Endothelial cell (in vitro differentiated cells): ENCODE measurements at regions not wholly inside any gene's neighbourhood (a gene's known extent, or its start where the extent isn't known, plus 50 kb on each side); places are given as distances from the start of the nearest gene placed in this dataset.
"Not testable (repeated sequence)": the region's sequence is repeated elsewhere in the genome, so short reads cannot be mapped to it uniquely, and the experiment has no call there.

Experiments used
- DNase-seq: peaks from one replicate; pipeline ENCODE4 v3.0.0; 2021; ENCODE audit warnings: low spot score
- H3K27ac Mint-ChIP-seq: one replicate; pipeline ENCODE4 v1.8.0; 2021; ENCODE audit warnings: mixed read lengths, inconsistent platforms; ENCODE audit not compliant: unreplicated experiment
- H3K27me3 Mint-ChIP-seq: one replicate; pipeline ENCODE4 v1.8.0; 2021; ENCODE audit warnings: mild to moderate bottlenecking, moderate library complexity, mixed read lengths, inconsistent platforms; ENCODE audit not compliant: unreplicated experiment
- H3K36me3 Mint-ChIP-seq: one replicate; pipeline ENCODE4 v1.8.0; 2021; ENCODE audit warnings: mild to moderate bottlenecking, low read depth, mixed read lengths, inconsistent platforms; ENCODE audit not compliant: unreplicated experiment
- H3K4me1 Mint-ChIP-seq: one replicate; pipeline ENCODE4 v1.8.0; 2021; ENCODE audit warnings: mild to moderate bottlenecking, mixed read lengths, inconsistent platforms; ENCODE audit not compliant: unreplicated experiment
- H3K4me3 Mint-ChIP-seq: one replicate; pipeline ENCODE4 v1.8.0; 2021; ENCODE audit warnings: mild to moderate bottlenecking, mixed read lengths, inconsistent platforms; ENCODE audit not compliant: unreplicated experiment
- H3K9me3 Mint-ChIP-seq: one replicate; pipeline ENCODE4 v1.8.0; 2021; ENCODE audit warnings: mixed read lengths, inconsistent platforms; ENCODE audit not compliant: unreplicated experiment
- TF ChIP-seq, protein P1 (sequence below): fragments of 200-600 bp; sonication (generic); IDR thresholded peaks from one replicate; pipeline ENCODE4 v1.5.0; 2021; ENCODE audit warnings: antibody characterized with exemption; ENCODE audit not compliant: unreplicated experiment

GRCh38 chr10:29774475-29774874, 139.7 kb upstream of the SVIL start:
- H3K27ac Mint-ChIP-seq = no peak overlapping the region
- TF ChIP-seq, protein P1, sequence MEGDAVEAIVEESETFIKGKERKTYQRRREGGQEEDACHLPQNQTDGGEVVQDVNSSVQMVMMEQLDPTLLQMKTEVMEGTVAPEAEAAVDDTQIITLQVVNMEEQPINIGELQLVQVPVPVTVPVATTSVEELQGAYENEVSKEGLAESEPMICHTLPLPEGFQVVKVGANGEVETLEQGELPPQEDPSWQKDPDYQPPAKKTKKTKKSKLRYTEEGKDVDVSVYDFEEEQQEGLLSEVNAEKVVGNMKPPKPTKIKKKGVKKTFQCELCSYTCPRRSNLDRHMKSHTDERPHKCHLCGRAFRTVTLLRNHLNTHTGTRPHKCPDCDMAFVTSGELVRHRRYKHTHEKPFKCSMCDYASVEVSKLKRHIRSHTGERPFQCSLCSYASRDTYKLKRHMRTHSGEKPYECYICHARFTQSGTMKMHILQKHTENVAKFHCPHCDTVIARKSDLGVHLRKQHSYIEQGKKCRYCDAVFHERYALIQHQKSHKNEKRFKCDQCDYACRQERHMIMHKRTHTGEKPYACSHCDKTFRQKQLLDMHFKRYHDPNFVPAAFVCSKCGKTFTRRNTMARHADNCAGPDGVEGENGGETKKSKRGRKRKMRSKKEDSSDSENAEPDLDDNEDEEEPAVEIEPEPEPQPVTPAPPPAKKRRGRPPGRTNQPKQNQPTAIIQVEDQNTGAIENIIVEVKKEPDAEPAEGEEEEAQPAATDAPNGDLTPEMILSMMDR = no peak
- no peak overlapping the region for H3K4me3 Mint-ChIP-seq
- peaks cover 7% of the 10 kb centered on the region for H3K27me3 Mint-ChIP-seq
- H3K9me3 Mint-ChIP-seq = no peaks in the 10 kb centered on the region
- H3K4me1 Mint-ChIP-seq = no peaks in the 10 kb centered on the region
- H3K36me3 Mint-ChIP-seq = peaks cover 7% of the 10 kb centered on the region
- no peak for DNase-seq

GRCh38 chr10:29773675-29774091, 138.9 kb upstream of the SVIL start:
- peaks cover 7% of the 10 kb centered on the region for H3K36me3 Mint-ChIP-seq
- no peak overlapping the region for H3K27ac Mint-ChIP-seq
- no peak overlapping the region for H3K4me3 Mint-ChIP-seq
- DNase-seq = no peak
- H3K27me3 Mint-ChIP-seq = peaks cover 4% of the 10 kb centered on the region
- TF ChIP-seq, protein P1 = no peak
- no peaks in the 10 kb centered on the region for H3K4me1 Mint-ChIP-seq
- no peaks in the 10 kb centered on the region for H3K9me3 Mint-ChIP-seq

GRCh38 chr10:29772403-29772802, 137.6 kb upstream of the SVIL start:
- Mint-ChIP-seq H3K27me3 (peaks cover 4% of the 10 kb centered on the region), H3K27ac (no peak overlapping the region), H3K36me3 (peaks cover 4% of the 10 kb centered on the region), H3K4me3 (no peak overlapping the region), H3K9me3 (no peaks in the 10 kb centered on the region), H3K4me1 (no peaks in the 10 kb centered on the region)
- TF ChIP-seq, protein P1 = no peak
- no peak for DNase-seq

- H3K9me3 Mint-ChIP-seq = no peaks in the 10 kb centered on the region
- H3K27ac Mint-ChIP-seq = no peak overlapping the region
- TF ChIP-seq, protein P1 = no peak
- peaks cover 3% of the 10 kb centered on the region for H3K27me3 Mint-ChIP-seq
- no peaks in the 10 kb centered on the region for H3K4me1 Mint-ChIP-seq
- H3K36me3 Mint-ChIP-seq = peaks cover 4% of the 10 kb centered on the region
- DNase-seq = no peak
- H3K4me3 Mint-ChIP-seq = no peak overlapping the region
Observed at GRCh38 chr10:29771376-29771775, 136.6 kb upstream of the SVIL start.

DNA sequence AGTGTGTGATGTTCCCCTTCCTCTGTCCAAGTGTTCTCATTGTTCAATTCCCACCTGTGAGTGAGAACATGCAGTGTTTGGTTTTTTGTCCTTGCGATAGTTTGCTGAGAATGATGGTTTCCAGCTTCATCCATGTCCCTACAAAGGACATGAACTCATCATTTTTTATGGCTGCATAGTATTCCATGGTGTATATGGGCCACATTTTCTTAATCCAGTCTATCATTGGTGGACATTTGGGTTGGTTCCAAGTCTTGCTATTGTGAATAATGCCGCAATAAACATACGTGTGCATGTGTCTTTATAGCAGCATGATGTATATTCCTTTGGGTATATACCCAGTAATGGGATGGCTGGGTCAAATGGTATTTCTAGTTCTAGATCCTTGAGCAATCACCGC, 134.5 kb upstream of the SVIL start:
- H3K27ac Mint-ChIP-seq, H3K27me3 Mint-ChIP-seq, H3K9me3 Mint-ChIP-seq, DNase-seq, H3K4me3 Mint-ChIP-seq, H3K4me1 Mint-ChIP-seq, H3K36me3 Mint-ChIP-seq: not testable (repeated sequence)

DNA sequence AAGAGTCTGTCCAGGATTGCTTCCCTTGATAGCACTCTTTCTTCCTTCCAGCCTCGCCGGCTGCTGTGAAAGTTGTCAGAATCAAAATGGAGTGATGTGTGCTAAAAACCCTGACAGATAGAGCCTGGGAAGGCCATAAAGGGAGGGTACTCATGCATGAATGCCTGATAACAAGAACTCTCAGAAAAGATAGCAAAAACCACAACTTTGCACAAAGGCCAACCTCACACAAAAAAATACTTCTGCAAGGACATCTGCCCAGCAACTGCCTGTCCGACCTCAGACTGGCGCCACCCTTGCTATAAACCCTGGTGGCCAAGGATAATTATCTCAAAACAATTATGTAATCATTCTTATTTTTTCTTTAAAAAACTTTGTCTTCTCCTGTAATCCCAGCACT, 133.2 kb upstream of the SVIL start:
- H3K4me1 Mint-ChIP-seq = no peaks in the 10 kb centered on the region
- H3K4me3 Mint-ChIP-seq = no peak overlapping the region
- TF ChIP-seq, protein P1 = no peak
- H3K36me3 Mint-ChIP-seq = peaks cover 4% of the 10 kb centered on the region
- H3K27ac Mint-ChIP-seq = no peak overlapping the region
- no peaks in the 10 kb centered on the region for H3K9me3 Mint-ChIP-seq
- no peak for DNase-seq
- H3K27me3 Mint-ChIP-seq = peaks cover 3% of the 10 kb centered on the region
